Left forelimb (tissue), 1 donor: ENCODE measurements at regions not wholly inside any gene's neighbourhood (a gene's known extent, or its start where the extent isn't known, plus 50 kb on each side); places are given as distances from the start of the nearest gene placed in this dataset.

Source experiments
- DNase-seq: peaks from one replicate; pipeline ENCODE4 v3.0.0-alpha.2; 2018; ENCODE audit warnings: low spot score

DNA sequence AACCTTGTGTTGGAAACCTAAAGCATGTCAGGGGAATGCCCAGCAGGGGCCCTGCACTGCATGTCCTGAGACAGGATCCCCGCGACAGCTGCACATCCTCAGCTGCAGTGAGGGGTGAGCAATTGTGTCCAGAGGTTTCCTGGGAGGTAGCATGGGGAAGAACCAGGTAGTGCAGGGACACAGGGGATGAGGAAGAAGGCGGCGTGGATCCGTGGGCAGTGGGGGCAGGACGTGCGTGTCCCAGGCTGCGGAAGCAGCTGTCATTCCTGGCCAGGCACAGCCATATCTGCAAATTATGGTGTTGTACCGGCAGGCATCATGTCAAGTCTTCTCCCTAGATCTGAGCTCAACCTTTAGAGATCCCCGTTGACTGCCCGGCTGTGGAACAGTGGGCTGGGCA, 238.2 kb upstream of the MYT1L start:
- no peak for DNase-seq

DNA sequence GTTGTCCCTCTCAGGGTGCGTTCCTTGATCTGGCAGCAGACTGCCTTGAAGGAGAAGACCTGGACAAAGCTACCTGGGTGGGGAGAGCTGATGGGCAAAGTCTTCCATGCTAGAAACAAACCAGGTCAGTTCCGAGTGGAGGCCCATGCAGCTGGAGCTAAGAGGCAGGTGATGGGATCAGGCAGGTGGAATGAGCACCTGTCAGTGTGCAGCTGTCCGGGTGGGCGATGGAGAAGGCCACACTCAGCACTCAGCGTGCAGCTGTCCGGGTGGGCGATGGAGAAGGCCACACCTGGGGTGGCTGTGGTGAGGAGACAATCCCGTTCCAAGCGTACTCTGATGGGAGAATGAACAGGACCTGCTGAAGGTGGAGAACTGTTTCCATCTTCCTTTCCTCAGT, 237.3 kb upstream of the MYT1L start:
- DNase-seq = no peak

- DNase-seq = no peak
Observed at GRCh38 chr2:2567776-2568175, 236.7 kb upstream of the MYT1L start.

- no peak for DNase-seq
Observed at GRCh38 chr2:2566396-2567323, 235.6 kb upstream of the MYT1L start.

GRCh38 chr2:2565671-2566070, 234.6 kb upstream of the MYT1L start:
- DNase-seq = no peak

GRCh38 chr2:2564300-2565078, 233.4 kb upstream of the MYT1L start:
- DNase-seq = no peak

DNA sequence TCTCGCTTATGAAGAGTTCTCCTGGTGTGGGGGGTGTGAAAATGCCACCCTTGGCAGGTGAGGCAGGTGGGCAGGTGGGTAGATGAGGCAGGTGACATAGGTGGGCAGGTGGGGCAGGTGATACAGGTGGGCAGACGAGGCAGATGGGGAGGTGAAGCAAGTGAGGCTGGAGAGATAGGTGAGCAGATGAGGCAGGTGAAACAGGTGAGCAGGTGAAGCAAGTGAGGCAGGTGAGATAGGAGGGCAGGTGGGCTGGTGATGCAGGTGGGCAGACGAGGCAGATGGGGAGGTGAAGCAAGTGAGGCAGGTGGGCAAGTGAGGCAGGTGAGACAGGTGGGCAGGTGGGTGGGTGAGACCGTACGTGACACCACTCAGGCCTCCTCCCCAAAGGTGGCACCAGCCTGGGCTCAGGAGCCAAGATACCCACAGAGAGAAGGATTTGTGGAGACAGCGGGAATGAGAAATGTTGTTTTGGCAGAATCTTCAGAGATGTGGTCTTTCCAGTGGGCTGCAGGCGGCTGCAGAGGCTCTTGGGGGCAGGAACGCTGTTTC, 232.3 kb upstream of the MYT1L start:
- no peak for DNase-seq

- DNase-seq = no peak
Observed at GRCh38 chr2:2562867-2563266, 231.8 kb upstream of the MYT1L start.

DNA sequence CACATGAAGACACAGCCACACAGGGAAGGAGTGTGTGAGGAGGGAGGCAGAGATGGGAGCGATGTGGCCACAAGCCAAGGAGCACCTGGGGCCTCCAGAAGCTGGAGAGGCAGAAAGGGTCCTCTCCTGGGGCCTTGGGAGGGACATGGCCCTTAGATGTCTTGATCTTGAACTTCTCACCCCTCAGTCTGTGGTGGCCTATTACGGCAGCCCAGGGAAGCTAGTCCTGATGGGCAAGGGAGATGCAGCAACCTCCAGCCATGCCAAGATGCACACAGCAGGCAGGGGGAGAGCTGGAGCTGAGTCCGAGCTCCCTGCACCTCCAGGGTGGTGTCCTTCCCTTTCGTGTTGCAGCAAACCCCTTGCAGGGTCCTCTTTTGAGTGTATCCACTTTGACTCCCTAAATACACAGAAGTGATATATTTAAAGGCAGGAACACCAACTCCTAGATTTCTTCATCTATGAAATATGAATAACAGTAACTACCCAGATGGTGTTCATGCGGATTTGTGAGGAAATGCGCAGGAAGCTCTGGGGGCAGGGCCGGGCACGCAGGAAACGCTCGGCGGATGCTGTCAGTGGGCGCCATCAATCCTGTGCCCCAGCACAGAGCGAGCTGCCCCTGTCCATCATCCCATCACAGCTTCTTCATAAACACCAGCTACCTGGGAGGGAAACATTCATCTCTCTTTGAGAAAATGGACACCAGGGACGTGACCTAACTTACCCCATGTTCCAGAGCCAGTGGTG, 230.4 kb upstream of the MYT1L start:
- no peak for DNase-seq

DNA sequence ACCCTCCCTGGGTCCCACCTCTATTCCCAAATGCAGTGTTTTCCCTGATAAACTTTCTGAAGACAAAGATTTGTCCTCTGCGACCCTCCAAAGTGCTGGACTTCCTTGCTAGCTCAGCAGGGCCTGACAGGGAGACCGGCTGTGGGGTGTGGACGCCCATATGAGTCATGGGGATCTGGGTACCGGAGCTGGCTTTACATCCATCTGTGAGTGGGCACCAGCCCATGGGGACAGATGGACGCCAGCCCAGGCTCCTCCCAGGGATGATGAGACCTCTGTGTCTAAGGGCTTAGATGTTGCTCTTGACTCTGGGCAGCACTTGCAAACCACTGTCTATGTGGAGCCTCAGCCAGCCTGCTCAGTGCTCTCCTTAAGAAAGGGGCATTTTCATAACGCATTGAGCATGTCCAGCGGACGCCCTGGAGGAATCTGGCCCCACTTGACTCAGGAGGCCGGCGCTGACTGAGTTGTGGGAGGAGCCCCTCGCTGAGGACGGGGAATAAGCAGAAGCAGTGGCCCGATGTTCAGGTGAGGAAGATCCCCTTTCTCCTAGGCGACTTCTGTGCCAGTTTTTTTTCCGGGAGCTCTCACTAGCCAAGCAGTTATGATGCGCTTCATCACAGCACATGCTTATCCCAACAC, 229.4 kb upstream of the MYT1L start:
- DNase-seq = no peak

DNA sequence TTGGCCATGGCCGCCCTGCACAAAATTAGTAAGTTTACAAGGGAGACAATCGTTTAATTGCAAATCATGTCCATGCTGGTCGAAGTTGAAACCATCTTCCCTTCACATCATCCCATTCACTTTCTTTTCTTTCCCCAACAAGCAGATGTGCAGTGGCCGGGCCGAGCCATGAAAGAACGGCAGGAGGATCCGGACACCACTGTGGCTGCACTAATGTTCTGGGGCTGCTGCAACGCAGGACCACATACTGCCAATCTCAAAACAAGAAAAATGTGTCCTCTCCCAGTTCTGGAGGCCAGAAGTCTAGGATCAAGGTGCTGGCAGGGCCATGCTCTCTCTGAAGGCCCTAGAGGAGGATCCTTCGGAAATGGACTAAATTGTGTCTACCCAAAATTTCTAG, 227.4 kb upstream of the MYT1L start:
- no peak for DNase-seq

GRCh38 chr2:2557475-2557874, 226.4 kb upstream of the MYT1L start:
- DNase-seq = no peak

- DNase-seq = no peak
Observed at GRCh38 chr2:2550856-2551255, 219.8 kb upstream of the MYT1L start.

DNA sequence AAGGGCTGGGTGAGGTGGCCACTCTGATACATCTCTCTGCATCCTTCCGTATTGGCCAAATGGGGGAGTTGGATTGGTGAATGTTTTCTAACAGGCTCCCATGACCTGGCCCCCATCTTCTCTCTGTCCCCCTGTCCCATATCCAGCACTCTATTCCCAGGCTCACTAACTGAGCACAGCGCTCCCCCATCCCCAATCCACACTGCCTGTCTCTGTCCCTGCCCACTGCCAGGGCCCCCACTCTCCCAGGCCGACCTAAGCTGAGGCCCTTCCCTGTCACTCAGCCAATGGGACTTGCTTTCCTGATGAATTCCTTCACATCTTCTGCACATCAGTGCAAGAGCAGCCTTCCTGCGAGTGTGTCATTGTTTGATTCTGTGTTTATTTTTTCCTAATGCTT, 216.8 kb upstream of the MYT1L start:
- DNase-seq = no peak

- DNase-seq = no peak
Observed at GRCh38 chr2:2547451-2547850, 216.4 kb upstream of the MYT1L start.

DNA sequence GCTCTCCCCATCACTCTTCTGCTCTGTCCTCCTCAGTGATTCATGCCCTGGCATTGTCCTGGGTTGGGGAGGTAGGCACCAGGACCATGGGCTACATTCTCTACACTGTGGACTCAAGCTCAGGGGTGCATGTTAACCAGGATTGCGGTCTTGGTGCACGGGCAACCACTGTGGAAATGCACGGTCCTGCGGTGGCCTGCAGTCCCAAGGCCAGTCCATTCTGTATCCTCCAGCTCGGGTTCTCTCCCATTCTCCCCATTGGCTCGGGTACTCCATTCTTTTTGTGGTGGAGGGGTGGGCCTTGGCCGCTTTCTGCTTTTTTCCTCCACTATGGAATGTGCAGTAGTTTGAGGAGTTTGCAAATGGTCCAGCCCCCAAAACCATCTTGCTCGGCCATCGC, 215.0 kb upstream of the MYT1L start:
- DNase-seq = no peak

GRCh38 chr2:2542966-2543611, 212.0 kb upstream of the MYT1L start:
- no peak for DNase-seq

GRCh38 chr2:2542316-2542715, 211.2 kb upstream of the MYT1L start:
- no peak for DNase-seq

GRCh38 chr2:2540406-2540805, 209.3 kb upstream of the MYT1L start:
- no peak for DNase-seq

- DNase-seq = no peak
Observed at GRCh38 chr2:2536416-2537056, 205.5 kb upstream of the MYT1L start.

DNA sequence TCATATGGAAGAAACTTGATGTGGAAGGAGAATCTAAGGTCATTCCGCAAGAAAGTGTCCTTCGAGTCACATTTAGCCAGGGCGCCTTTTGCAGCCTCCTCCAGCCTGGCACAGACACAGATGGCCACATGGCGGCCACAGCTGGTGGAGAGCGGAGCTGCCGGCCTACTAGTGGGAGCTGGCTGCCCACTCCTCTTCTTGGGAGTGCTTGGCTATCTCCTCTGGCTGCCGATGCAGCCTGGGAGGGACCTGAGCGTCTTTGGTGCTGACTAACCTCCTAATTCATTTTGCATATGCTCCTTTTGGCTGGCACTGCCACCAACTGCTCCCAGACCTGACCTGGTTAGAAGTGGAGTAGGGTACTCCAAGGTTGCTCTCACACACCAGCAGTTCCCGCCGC, 199.3 kb upstream of the MYT1L start:
- DNase-seq = no peak
